Mucosa of descending colon (tissue), 3 donors: ENCODE measurements at regions not wholly inside any gene's neighbourhood (a gene's known extent, or its start where the extent isn't known, plus 50 kb on each side); places are given as distances from the start of the nearest gene placed in this dataset.

Source experiments
- ATAC-seq: fragments of 200-7000 bp; cut with Tn5 transposase; one replicate; pipeline ENCODE4 v1.9.1; 2020; ENCODE audit warnings: mild to moderate bottlenecking, moderate library complexity
- DNase-seq, 3 donors: peaks; one replicate each; pipeline ENCODE4 v3.0.0-alpha.2; 2020
- H3K36me3 ChIP-seq: fragments of 200-600 bp; one replicate; pipeline ENCODE4 v1.8.0; 2021; ENCODE audit warnings: low read depth, mild to moderate bottlenecking
- H3K4me1 ChIP-seq: fragments of 200-600 bp; one replicate; pipeline ENCODE4 v1.8.0; 2021; ENCODE audit warnings: low read depth, mild to moderate bottlenecking
- H3K4me3 ChIP-seq: fragments of 200-600 bp; one replicate; pipeline ENCODE4 v1.8.0; 2021; ENCODE audit warnings: mild to moderate bottlenecking
- H3K9me3 ChIP-seq: fragments of 200-600 bp; one replicate; pipeline ENCODE4 v1.8.0; 2021; ENCODE audit warnings: mild to moderate bottlenecking
- intact Hi-C, 2 donors: fragments of 100-400 bp; cut with DNase I in 1 of 2; cut with micrococcal nuclease in 1 of 2; formaldehyde crosslinking; loops; one replicate each; pipeline versions ENCODE4 v1.11.0 to v1.11.1; 2022; cut with DNase I, micrococcal nuclease
- TF ChIP-seq, protein P1 (sequence below): fragments of 200-600 bp; IDR thresholded peaks from one replicate; pipeline ENCODE4 v1.8.0; 2022; ENCODE audit warnings: antibody characterized with exemption, mild to moderate bottlenecking
- donor health status: DM: no; HTN: no; CAD: no; lungs with moderate emphysema.
- donor health status: DM: no; HTN: no; CAD: no.
- donor health status: DM: no; HTN: yes; CAD: no.

DNA sequence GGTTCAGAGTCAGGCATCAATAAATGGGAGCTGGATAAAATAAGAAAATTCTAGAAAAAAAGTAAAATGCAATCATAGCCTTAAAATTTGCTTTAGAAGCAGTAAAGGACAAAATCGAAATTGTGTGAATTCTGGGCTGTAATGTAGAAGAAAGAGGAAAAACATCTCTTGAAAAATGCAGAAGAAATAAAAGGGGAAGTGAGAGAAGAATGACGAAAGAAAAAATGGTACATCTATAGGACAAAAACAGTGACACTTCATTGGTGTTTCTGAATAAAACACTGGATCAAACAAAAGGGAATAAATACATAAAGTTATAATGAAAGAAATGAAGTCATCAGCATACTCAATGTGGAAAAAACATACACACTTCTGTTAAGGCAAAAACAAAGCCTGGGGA, 642.3 kb downstream of the ACTL7B start:
- Histone ChIP-seq H3K4me1 (peaks cover 12% of the 10 kb centered on the region), H3K36me3 (no peaks in the 10 kb centered on the region), H3K4me3 (no peak overlapping the region), H3K9me3 (no peaks in the 10 kb centered on the region)
- DNase-seq, result no peak
- ATAC-seq, result no peak
- TF ChIP-seq, protein P1, sequence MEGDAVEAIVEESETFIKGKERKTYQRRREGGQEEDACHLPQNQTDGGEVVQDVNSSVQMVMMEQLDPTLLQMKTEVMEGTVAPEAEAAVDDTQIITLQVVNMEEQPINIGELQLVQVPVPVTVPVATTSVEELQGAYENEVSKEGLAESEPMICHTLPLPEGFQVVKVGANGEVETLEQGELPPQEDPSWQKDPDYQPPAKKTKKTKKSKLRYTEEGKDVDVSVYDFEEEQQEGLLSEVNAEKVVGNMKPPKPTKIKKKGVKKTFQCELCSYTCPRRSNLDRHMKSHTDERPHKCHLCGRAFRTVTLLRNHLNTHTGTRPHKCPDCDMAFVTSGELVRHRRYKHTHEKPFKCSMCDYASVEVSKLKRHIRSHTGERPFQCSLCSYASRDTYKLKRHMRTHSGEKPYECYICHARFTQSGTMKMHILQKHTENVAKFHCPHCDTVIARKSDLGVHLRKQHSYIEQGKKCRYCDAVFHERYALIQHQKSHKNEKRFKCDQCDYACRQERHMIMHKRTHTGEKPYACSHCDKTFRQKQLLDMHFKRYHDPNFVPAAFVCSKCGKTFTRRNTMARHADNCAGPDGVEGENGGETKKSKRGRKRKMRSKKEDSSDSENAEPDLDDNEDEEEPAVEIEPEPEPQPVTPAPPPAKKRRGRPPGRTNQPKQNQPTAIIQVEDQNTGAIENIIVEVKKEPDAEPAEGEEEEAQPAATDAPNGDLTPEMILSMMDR, result no peak
- intact Hi-C loops, result no loop called here

DNA sequence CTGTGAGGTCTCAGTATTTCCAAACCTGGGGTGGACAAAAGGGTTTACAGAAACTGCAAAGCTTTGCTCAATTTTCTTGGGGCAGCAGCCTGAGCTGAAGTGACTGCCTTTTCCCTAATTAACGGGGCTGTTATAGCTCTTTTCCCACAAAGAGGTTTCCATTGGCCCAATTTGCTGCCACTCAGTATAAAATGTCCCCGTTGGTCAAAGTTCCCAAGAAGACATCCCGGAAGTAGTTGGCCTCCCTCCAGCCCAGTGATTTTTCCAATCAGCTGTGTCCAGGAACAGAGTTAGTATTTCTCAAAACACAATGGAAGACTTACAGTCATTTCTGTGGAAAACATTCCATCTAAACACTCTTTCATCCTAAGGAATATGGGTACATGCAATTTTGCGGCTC, 643.6 kb downstream of the ACTL7B start:
- Histone ChIP-seq H3K4me1 (peaks cover 22% of the 10 kb centered on the region), H3K9me3 (no peaks in the 10 kb centered on the region), H3K4me3 (no peak overlapping the region), H3K36me3 (no peaks in the 10 kb centered on the region)
- TF ChIP-seq, protein P1, result no peak
- ATAC-seq (no peak), DNase-seq (peak in 1 of 3 donors; percentile 34)
- intact Hi-C loops, result no loop called here

DNA sequence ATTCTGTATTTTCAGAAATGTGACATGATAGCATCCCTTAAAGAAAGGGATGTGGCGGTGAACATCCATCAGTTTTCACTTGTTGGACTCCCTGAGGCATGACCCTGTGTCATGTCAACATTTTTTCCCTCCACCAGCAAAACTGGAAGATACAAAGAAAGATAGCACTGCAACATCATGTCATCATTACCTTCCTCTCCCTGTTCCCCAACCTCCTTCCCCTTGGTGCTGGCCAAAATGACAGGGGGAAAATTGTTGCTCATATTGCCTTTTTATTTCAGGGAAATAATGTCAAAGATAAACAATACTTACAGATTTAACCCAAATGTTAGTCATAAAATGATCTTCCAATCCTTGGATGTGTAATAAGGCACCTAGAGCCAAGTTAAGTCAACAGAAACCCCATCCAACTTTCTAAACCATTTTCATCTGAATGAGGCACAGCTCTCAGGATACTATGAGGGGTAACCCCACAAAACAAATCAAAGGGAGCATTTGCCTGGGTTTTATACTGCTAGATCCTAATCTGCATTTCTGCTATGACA, 644.3 kb downstream of the ACTL7B start:
- DNase-seq, result no peak
- Histone ChIP-seq H3K4me3 (no peak overlapping the region), H3K9me3 (no peaks in the 10 kb centered on the region), H3K4me1 (peaks cover 22% of the 10 kb centered on the region), H3K36me3 (no peaks in the 10 kb centered on the region)
- no peak for ATAC-seq
- intact Hi-C loops, result no loop called here
- TF ChIP-seq, protein P1, result no peak

DNA sequence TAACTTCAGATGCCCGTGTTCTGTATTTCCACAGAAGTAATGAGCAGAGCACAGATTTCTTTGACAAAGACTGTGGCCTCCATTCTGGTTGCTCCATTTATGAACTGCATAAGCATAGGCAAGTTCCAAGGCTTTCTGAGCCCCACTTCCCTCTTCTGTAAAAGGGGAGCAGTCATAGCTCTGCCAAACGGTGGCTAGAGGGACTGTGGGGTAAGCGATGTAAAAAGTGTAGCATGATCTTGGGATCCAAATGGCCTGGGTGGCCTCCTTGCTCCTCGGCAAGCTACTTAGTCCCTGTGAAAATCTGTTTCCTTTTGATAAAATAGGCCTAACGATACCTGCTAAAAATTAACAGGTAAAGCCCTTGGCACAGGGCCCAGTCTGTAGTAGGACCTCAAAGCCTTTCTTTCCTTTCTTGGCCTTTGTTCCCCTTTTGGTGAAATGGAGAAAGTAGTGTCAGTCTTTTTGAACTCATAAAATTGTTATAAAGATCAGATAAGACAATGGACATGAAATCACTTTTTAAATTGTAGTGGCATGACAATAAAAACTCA, 646.6 kb downstream of the ACTL7B start:
- Histone ChIP-seq H3K4me1 (peaks cover 22% of the 10 kb centered on the region), H3K36me3 (no peaks in the 10 kb centered on the region), H3K4me3 (no peak overlapping the region), H3K9me3 (no peaks in the 10 kb centered on the region)
- ATAC-seq, result peak; percentile 91
- TF ChIP-seq, protein P1, result no peak
- intact Hi-C loops, result no loop called here
- peak; percentile 54 to 91 (median 60) for DNase-seq

DNA sequence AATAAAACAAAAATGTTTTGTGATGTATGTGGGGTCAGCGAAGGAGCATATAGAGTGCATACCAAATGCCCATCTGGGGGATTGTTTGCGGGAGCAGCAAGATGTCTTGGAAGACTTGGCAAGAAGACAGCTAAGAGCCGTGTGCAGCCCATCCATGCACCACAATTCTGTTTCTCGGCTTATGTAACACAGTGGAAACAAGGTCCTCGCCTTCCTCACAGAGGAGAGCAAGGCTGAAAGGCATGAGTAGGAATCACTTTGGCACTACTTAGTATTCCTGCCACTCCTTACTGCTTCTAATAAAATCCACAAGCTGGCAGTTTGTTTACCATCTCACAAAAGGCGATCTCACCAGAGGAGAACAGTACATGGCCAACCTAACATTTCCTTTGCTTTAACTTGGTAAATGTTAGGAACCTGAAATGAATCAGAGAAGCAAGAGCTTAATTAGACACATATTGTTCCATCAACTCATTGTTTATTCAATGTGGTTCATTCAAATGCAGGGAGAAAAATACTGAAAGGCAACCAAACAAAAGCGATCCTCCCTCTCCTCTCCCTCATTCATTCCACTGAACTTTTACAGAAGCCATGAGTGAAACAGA, 648.1 kb downstream of the ACTL7B start:
- H3K9me3 ChIP-seq, result no peaks in the 10 kb centered on the region
- no peaks in the 10 kb centered on the region for H3K36me3 ChIP-seq
- intact Hi-C loops, result no loop called here
- no peak for DNase-seq
- H3K4me1 ChIP-seq, result peaks cover 22% of the 10 kb centered on the region
- H3K4me3 ChIP-seq, result no peak overlapping the region
- peak; percentile 10 for ATAC-seq
- TF ChIP-seq, protein P1, result no peak
